Activated CD4-positive, alpha-beta T cell treated with anti-CD3 and anti-CD28 coated beads, Interleukin-10, Interleukin-2, amounts not matched to agents 100 ng/mL and 50 ng/mL, durations not matched to agents 16 hours and 8 hours (primary cell): ENCODE measurements at regions not wholly inside any gene's neighbourhood (a gene's known extent, or its start where the extent isn't known, plus 50 kb on each side); places are given as distances from the start of the nearest gene placed in this dataset.

ENCODE experiments used
- DNase-seq: peaks from one replicate; pipeline ENCODE4 v3.0.0-alpha.2; 2020

DNA sequence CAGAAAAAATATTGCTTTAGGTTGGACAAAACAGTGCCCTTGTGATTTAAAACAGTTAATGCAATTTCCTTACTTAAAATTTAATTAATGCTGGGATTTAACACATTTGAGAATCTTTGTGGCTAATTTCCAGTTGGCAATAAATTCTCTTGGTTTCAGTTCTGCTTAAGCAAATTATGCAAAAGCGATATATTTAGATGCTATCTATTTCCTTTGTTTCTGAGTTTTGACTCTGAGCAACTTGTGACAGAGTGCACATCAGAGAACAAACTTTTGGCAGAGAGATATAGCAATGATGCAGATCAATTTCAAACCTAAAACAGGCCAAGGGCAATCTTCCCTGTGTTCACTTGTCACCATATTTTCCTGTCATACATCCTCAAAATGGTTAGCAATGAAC, 933.6 kb upstream of the ZWINT start:
- DNase-seq = no peak

DNA sequence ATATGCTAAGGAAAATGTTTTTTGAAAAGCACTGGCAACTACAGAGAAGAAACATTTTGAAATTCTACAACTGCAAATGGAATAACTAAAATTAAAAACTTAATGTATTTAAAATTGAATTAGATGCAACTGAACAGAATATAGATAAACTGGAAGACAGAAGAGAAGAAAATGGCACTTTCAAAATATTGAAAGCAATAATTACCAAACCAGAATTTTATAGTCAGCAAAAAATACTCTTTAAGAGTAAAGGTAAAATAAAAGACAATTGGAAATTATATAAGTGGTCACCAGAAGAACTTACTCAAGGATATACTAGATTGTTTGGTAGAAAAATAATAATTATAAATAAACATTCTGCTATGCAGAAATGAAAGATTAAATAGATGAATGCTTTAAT, 927.7 kb upstream of the ZWINT start:
- DNase-seq = no peak

DNA sequence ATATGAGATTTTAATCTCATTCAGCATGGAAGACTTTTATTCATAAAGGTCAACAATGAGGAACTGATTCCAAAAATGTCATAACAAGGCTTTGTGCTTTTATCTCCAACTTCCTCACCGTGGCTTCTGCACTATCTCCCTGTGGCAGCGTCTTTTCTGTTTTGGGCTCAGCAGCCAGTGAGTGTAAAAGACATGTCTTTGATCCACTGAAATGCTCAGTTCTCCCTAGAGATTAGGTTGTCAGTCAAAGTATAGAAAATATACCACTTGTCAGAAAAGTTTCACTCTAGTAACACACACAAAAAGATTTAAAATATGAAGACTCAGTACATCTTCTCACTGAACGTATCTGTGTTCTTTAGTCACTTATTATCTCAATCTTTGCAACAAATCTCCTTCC, 901.8 kb upstream of the ZWINT start:
- no peak for DNase-seq

DNA sequence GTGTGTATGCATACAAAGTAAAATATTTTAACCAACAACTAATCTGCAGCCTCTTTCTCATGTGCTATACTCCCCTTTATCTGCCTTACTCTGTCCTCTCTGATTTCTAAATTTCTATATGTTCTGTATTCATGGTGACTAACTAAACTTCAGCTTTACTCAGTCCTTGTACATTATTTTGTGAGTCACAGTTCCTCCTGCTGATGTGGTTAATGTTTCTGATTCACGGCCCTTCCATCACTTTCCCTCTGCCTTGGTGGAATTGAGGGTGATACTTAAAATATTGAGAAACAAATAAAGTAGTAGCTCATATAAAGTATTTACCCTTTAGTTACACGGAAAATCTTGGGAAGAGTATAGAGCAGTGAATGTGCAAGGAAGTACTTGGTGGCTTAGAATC, 899.1 kb upstream of the ZWINT start:
- no peak for DNase-seq

DNA sequence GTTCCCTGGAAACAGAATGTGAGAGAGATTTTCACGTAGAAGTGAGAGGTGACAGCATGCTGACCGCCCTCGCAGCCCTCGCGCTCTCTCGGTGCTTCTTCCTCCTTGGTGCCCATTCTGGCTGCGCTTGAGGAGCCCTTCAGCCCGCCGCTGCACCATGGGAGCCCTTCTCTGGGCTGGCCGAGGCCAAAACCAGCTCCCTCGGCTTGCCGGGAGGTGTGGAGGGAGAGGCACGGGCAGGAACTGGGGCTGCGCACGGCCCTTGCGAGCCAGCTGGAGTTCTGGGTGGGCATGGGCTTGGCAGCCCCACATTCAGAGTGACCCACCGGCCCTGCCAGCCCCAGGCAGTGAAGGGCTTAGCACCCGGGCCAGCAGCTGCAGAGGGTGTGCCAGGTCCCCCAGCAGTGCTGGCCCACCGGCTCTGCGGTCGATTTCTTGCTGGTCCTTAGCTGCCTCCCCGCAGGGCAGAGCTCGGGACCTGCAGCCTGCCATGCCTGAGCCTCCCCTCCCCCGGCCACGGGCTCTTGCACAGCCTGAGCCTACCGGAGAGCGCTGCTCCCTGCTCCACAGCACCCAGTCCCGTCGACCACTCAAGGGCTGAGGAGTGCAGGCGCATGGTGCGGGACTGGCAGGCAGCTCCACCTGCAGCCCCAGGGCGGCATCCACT, 888.7 kb upstream of the ZWINT start:
- no peak for DNase-seq

DNA sequence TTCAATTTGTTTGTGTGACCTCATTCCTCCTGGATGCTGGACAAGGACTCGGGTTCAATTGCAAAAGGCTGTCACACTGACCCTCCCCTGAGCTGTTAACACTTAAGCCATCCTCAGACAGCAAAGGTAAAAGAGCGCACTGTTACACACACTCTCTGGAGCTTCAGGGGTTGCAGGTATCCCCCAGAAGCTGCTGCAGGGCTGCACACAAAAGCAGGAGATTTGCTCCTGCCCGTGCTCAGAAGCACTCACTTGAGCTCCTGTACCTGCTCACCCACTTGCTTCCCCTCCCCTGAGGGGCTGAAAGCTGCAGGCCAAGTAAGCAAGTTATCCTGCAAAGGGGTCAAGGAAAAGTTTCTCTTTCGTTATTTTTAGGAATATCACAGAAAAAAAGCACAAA, 886.2 kb upstream of the ZWINT start:
- DNase-seq = no peak

DNA sequence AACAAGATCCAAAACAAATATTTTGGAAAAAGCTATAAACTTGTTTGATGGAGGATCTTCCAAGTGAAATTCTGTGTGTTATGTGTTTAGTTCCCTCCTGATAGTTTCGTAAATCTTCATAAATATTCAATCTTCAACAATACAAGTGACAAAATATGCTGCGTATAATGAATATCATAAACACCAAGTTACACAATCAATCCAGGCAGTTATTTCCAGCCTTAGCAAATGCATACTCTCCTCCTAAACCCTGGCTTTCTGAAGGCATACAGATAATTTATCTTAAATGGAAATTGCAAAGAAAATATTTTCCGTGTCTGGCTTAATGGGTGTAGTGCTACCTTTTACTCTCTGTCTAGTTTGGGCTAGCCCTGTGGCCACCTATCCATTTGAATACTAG, 864.9 kb upstream of the ZWINT start:
- DNase-seq = no peak

DNA sequence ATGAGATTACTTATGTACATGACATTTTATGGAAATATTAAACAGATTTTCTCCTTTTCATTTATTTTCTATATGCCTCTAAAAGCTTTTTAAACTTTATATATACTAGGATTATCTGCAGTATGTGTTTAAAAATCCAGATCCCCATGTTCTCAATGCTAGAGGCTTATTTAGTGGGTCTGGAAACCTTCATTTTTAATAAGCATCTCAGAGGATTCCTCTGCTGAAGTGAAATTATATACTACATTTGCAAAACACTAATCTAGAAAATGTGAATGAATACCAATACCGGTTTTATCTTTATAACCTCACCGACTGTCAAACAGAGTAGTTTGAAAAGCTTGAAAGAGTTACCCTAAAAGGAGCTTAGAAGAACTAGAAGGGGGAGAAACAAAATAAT, 863.8 kb upstream of the ZWINT start:
- no peak for DNase-seq

DNA sequence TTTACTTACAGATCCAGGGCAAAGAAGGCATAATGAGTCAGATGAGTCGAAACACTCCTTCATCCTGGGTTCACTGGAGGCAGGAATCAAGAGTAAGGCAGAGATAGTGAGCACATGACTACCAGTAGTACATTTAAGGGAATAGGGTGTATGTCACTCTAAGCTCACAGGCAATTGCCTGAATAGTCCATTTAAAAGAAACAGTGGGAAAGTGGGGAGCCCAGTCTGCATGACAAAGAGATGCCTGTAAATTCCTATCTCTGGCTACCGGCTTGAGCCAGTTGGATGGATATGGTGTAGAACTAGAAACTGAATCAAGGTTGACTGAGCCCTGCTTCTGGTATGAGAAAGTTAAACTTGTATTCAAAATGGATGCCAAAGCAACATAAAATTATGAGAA, 861.5 kb upstream of the ZWINT start:
- DNase-seq = no peak

DNA sequence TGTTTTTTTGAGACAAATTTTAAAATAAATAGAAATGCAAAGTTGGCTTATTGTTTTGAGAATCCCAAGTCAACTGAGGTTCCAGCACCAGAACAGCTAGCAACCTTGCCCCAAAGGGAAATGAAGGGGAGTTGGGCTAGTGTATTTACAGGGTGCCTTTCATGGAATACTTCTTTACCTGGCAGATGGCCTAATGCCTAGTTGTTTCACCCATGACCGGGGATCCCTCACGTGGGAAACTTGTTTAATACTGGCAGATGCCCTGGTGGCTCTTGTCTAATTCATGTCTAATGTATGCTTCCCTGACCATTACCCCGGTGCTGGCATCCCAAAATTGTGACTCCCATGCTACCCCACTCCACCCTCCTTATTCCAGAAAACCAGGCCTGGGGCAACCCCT, 861.1 kb upstream of the ZWINT start:
- no peak for DNase-seq

DNA sequence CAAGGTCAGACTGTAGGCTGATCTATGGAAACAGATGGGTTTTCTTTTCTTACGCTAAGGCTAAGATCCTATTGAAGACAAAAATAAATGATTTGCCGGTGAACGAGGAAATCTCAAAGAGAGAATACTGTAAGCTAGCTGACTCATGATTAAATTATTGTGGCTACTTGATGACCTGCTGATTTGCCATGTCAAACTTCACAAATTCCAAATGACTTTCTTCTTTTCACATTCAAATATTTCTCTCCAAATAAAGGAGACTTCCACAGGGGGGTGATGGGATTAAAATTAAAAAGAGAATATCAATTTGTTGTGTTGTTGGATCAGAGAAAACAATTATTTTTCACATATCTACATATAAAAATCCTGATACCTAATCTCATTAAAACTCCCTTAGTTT, 860.6 kb upstream of the ZWINT start:
- no peak for DNase-seq

DNA sequence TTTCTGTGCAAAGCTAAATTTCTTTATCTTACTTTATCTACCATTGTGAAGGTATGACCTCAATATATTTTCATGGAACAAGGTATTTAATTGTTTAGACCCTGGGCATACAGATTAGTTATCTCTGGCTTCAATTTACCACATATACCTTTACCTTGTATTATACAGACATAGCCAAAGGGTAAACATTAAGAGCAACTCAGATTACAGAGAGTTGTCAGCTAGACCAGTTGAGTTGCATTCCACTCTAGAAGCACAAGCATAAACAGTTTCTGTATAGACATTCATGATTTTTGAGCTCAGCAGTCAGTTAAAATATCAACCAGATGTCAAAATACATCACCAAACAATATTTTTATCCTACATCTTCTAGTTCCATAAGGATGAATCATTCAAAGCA, 857.3 kb upstream of the ZWINT start:
- DNase-seq = no peak

DNA sequence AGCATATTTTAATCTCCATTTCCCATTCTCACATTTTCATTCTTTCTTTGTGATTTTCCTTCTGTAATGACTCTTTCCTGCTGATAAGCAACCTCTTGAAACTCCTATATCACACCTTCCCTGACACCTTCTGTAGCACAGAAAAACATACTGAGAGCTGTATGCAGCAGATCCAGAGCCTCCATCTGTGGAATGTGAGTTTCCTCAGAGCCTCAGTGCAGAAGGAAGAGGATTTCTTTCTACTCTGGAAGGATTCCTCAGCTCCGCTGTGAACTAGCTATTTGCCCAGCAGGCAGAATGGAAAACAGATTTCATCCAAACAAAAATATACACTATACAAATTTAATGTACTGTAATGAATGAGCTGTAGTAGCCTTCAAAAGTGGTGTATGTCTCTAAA, 841.3 kb upstream of the ZWINT start:
- DNase-seq = no peak

DNA sequence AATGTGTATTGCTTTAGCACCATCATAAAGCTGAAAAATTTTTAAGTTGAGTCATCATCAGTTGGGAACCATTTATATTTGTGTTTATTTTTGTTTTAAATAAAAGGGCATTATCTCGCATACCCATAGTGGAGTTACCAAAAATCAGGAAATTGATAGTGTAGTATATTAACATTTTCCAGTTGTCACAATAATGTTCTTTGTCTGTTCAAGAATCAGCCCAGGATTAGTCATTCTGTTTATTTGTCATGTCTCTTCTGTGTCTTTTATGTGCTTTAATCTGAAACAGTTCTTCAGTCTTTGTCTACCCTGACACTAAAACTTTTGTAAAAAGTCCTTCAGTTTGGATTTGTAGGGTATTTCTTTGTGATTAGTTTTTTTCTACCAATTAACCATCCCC, 827.8 kb upstream of the ZWINT start:
- DNase-seq = no peak

DNA sequence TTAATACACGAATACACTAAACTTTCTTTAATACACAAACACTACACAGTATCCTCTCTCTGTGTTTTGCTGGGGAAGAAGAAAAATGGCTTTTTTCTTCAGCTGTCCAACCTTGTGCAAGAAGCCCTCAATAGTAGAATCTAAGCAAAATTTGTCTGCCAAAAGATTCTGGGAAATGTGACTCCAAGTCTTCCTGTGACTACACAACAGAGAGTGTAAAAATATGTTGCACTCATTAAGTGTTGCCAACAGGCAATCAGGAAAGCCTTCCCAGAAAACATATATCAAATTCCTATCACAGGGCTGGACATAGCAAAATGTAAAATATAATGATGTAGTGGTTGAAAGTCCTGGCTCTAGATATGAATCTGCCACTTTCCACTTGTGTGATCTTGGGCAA, 825.1 kb upstream of the ZWINT start:
- DNase-seq = no peak

DNA sequence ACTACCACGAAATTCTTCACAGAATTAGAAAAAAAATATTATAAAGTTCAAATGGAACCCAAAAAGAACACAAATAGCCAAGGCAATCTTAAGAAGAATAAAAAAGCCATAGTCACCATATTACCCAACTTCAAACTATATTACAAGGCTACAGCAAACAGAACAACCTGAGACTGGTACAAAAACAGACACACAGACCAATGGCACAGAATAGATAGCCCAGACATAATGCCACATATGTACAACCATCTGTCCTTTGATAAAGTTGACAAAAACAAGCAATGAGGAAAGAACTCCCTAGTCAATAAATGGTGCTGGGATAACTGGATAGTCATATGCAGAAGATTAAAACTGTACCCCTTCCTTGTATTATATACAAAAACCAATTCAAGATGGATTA, 808.5 kb upstream of the ZWINT start:
- DNase-seq = no peak

DNA sequence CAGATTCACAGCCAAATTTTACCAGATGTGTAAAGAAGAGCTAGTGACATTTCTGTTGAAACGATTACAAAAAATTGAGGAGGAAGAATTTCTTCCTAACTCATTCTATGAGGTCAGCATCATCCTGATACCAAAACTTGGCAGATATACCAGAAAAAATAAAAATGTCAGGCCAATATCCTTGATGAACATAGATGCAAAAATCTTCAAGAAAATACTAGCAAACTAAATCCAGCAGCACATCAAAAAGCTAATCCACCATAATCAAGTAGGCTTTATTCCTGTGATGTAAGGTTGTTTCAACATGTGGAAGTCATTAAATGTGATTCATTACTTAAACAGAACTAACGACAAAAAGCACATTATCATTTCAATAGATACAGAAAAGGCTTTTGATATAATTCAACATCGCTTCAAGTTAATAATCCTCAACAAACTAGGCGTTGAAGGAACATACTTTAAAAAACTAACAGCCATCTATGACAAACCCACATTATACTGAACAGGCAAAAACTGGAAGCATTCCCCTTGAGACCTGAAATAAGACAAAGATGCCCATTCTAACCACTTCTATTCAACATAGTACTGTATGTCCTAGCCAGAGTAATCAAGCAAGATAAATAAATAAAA, 807.7 kb upstream of the ZWINT start:
- no peak for DNase-seq

DNA sequence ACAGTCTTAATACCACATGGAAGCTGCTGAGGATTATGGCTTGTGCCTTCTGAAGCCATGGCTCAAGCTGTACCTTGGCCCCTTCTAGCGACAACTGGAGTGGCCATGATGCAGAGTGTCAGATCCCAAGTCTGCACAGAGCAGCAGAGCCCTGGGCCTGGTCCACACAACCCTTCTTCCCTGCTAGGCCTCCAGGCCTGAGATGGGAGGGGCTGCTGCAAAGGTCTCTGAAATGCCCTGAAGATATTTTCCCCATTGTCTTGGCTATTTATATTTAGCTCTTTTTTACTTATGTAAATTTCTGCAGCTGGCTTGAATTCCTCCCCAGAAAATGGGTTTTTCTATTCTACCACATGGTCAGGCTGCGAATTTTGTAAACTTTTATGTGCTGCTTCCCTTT, 804.6 kb upstream of the ZWINT start:
- no peak for DNase-seq

DNA sequence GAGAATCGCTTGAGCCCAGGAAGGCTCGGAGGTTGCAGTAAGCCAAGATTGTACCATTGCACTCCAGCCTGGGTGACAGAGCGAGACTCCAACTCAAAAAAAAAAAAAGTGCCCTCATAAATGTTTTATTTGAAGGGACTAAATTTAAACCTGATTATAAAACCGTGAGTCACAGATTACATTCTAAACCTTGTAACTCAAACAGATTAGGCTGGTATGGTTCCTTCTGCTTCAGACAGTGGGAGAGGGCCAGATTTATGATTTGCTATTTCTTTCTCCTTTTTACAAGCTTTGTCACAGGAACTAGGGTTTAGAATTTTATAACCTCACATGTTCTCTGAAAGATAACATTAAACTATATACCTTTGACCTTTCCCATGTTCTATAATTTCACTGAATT, 801.2 kb upstream of the ZWINT start:
- DNase-seq = no peak

DNA sequence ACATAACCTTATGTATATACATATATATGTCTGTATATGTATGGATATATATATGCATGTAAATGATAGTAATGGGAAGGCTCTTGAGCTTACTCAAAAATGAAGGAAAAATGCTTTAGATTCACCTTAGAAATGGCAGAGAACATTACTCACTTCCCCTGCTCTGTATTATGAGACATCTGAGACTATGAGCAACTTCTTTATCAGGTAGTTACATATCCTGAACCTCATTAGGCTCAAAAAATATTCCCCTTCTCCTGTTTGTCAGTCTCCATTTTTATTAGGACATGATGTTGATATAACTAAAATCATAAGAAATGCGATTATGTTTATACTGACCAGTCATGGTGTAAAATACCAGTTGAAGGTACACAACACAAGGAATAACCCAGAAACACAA, 800.1 kb upstream of the ZWINT start:
- DNase-seq = no peak

DNA sequence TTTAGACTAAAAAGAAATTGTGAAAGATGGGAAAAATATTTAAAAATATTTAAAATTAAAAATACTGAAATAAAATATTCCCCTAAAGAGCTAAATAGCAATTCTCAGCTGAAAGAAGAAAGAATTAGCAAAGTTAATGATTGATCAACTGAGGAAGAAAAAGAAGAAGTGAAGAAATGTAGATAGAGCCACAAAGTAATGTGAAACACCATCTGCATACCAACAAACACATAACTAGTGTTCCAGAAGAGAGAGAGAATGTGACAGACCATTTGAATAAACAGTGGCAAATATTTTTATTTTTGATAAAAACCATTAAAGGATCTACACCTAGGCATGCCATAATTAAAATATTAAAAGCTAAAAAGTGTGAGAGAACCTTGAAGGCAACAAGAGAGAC, 784.5 kb upstream of the ZWINT start:
- DNase-seq = no peak

DNA sequence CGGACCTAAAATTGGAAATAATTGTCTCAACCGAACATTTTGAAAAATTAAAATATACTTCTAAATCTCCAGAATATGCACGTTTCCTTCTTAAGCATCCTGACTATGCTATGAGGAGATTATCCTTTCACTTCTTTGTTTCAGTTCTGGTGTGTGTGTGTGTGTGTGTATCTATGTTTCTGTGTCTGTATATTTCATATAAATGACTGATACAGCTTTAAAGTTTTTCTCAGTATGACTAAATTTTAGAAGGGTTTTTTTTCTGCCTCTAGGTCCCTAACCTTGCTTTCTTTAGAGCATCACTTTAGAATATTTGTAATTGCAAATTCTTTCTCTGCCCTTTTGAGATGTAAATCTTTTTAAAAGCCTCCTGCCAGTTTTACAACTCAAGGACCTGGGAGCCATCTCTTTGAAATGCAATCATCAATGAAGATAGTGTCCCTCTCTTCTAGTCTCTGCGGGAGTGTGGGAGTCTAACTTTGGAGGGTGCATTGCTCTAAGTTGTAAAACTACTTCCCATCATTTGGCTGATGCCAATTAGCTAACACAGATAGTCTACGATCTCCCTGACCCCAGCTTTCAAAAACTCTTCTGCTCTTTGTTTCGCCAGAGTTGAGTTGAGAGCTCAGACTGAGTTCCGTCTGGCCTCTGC, 782.0 kb upstream of the ZWINT start:
- DNase-seq = no peak

DNA sequence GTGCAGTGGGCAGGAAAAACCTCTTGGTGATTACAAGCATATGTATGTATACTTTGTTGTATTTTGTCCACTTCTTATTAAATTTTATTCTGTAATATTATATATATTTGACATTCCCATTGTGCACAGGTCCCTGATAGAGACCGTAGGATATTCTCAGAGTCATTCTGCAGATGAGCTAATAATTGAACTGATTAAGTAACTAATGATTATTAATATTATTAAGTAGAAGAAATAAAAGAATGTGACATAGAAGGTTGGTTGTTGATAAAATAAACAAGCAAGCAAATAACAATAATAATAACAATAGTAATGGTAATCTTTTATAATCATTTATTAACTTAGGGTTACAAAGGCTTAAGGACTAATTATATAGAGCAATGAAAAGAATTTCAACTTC, 780.6 kb upstream of the ZWINT start:
- no peak for DNase-seq

DNA sequence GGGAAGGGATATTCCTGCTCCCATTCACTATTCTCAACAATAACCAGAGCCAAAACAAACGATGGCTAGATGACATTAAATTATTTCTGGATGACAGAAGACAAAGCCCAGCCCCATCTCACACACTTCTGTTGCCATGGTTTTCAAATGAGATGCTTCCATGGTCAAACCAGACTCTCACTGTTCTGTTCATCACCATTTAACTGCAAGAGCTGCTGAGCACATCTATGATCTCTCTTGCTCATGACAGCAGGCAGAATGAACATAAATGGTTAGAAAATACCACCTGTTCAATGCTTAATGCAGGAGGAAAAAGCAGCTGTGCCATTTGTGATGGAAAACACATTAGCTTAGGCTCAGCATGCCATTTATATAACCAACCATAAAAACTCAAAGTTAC, 758.6 kb upstream of the ZWINT start:
- DNase-seq = no peak

DNA sequence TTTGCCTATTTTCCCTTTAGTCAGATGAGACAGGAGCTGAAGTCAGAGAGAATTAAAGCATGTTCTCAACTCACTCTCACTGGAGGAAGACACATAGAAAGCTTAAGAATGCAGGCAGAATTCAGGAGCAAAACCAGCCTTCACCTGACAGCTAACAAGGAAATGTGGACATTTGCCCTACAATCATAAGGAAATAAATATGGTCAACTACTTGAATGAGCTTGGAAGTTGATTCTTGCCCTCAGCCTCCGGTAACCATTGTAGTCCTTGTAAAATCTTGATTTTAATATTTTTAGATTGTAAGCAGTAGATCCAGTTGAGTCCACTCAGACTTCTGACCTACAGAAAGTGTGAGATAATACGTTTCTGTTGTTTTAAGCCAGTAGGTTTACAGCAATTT, 752.5 kb upstream of the ZWINT start:
- no peak for DNase-seq
